ENCODE measurements at regions not wholly inside any gene's neighbourhood (a gene's known extent, or its start where the extent isn't known, plus 50 kb on each side); places are given as distances from the start of the nearest gene placed in this dataset.
A peak's percentile ranks its signal among the peaks of the same experiment; 100 is the strongest.

GRCh38 chr1:19010995-19011844 is 54.7 kb upstream of the IFFO2 start:
- peak overlapping the region; percentile 81 for H4K12ac ChIP-seq (ENCODE audit: low read depth, low read length)
- peak overlapping the region; percentile 68 for H2AFZ ChIP-seq (ENCODE audit: insufficient read depth, low read length, poor library complexity)
- peaks cover 39 to 50% of the 10 kb centered on the region in 2 experiments for H3K4me1 ChIP-seq (ENCODE audit: control insufficient read depth in 1 of 2, insufficient read depth in 2 of 2, low read length in 2 of 2)
- WGBS (ENCODE audit: extremely low coverage, insufficient coverage, insufficient read length), result no CpG with 5 or more reads among the region's 22 CpGs
- H3K36me3 ChIP-seq (ENCODE audit: control insufficient read depth in 1 of 2, insufficient read depth in 2 of 2, low read length in 2 of 2), result no peaks in the 10 kb centered on the region
- peak overlapping the region; percentile 98 for H2BK12ac ChIP-seq (ENCODE audit: low read length)
- peaks cover 34% of the 10 kb centered on the region for H3K79me1 ChIP-seq (ENCODE audit: low read length)
- no peak overlapping the region for H3K9ac ChIP-seq (ENCODE audit: low read length)
- H3K27me3 ChIP-seq (ENCODE audit: insufficient read depth, low read length), result no peaks in the 10 kb centered on the region
- H3K23ac ChIP-seq (ENCODE audit: low read length), result no peak overlapping the region
- DNase-seq, result peak; percentile 96 to 99
- H3K79me2 ChIP-seq (ENCODE audit: control insufficient read depth, insufficient read depth, low read length, poor library complexity), result peaks cover 10% of the 10 kb centered on the region
- H2BK5ac ChIP-seq (ENCODE audit: low read depth, low read length, poor library complexity), result peak overlapping the region; percentile 98
- H3K27ac ChIP-seq (ENCODE audit: low read depth, low read length), result peak overlapping the region; percentile 99
- peak overlapping the region; percentile 95 for H4K8ac ChIP-seq (ENCODE audit: low read depth, low read length)
- peak overlapping the region; percentile 98 for H2BK120ac ChIP-seq (ENCODE audit: insufficient read depth, low read length, poor library complexity)
- H3K4ac ChIP-seq (ENCODE audit: low read depth, low read length), result peak overlapping the region; percentile 91
- peak overlapping the region; percentile 88 for H2AK5ac ChIP-seq (ENCODE audit: low read length)
- no peaks in the 10 kb centered on the region for H3K9me3 ChIP-seq (ENCODE audit: insufficient read depth, low read depth, low read length)
- peak overlapping the region; percentile 98 for H3K14ac ChIP-seq (ENCODE audit: low read length)
- peak overlapping the region; percentile 99 for H4K91ac ChIP-seq (ENCODE audit: low read depth, low read length)
- H3K4me2 ChIP-seq (ENCODE audit: low read length), result peak overlapping the region; percentile 35
- peak overlapping the region; percentile 91 for H3K18ac ChIP-seq (ENCODE audit: low read length)
- H3K4me3 ChIP-seq (ENCODE audit: low read depth, low read length), result no peak overlapping the region

GRCh38 chr1:19010503-19010902 is 54.0 kb upstream of the IFFO2 start:
- Histone ChIP-seq H4K12ac (ENCODE audit: low read depth, low read length) (peak overlapping the region; percentile 81), H3K27ac (ENCODE audit: low read depth, low read length) (peak overlapping the region; percentile 99), H2BK120ac (ENCODE audit: insufficient read depth, low read length, poor library complexity) (peak overlapping the region; percentile 98), H2AK5ac (ENCODE audit: low read length) (peak overlapping the region; percentile 88), H2BK5ac (ENCODE audit: low read depth, low read length, poor library complexity) (peak overlapping the region; percentile 98), H3K4me3 (ENCODE audit: low read depth, low read length) (no peak overlapping the region), H3K9ac (ENCODE audit: low read length) (no peak overlapping the region), H3K79me2 (ENCODE audit: control insufficient read depth, insufficient read depth, low read length, poor library complexity) (peaks cover 10% of the 10 kb centered on the region), H3K36me3 (ENCODE audit: control insufficient read depth in 1 of 2, insufficient read depth in 2 of 2, low read length in 2 of 2) (no peaks in the 10 kb centered on the region), H2AFZ (ENCODE audit: insufficient read depth, low read length, poor library complexity) (peak overlapping the region; percentile 68), H3K18ac (ENCODE audit: low read length) (peak overlapping the region; percentile 91), H3K27me3 (ENCODE audit: insufficient read depth, low read length) (no peaks in the 10 kb centered on the region), H3K4me1 (ENCODE audit: control insufficient read depth in 1 of 2, insufficient read depth in 2 of 2, low read length in 2 of 2) (peaks cover 39 to 53% of the 10 kb centered on the region in 2 experiments), H4K91ac (ENCODE audit: low read depth, low read length) (peak overlapping the region; percentile 99), H3K79me1 (ENCODE audit: low read length) (peaks cover 34% of the 10 kb centered on the region), H4K8ac (ENCODE audit: low read depth, low read length) (peak overlapping the region; percentile 95), H3K9me3 (ENCODE audit: insufficient read depth, low read depth, low read length) (no peaks in the 10 kb centered on the region), H3K14ac (ENCODE audit: low read length) (peak overlapping the region; percentile 98), H3K4me2 (ENCODE audit: low read length) (peak overlapping the region; percentile 35), H3K23ac (ENCODE audit: low read length) (no peak overlapping the region), H3K4ac (ENCODE audit: low read depth, low read length) (peak overlapping the region; percentile 91), H2BK12ac (ENCODE audit: low read length) (peak overlapping the region; percentile 98)
- peak; percentile 53 to 64 for DNase-seq
- no CpG with 5 or more reads among the region's 4 CpGs for WGBS (ENCODE audit: extremely low coverage, insufficient coverage, insufficient read length)

- Histone ChIP-seq H4K8ac (ENCODE audit: low read depth, low read length) (peak overlapping the region; percentile 95), H3K23ac (ENCODE audit: low read length) (no peak overlapping the region), H3K4me1 (ENCODE audit: control insufficient read depth in 1 of 2, insufficient read depth in 2 of 2, low read length in 2 of 2) (peaks cover 39 to 53% of the 10 kb centered on the region in 2 experiments), H2AK5ac (ENCODE audit: low read length) (peak overlapping the region; percentile 88), H4K91ac (ENCODE audit: low read depth, low read length) (peak overlapping the region; percentile 99), H2BK120ac (ENCODE audit: insufficient read depth, low read length, poor library complexity) (peak overlapping the region; percentile 98), H3K14ac (ENCODE audit: low read length) (peak overlapping the region; percentile 98), H2BK5ac (ENCODE audit: low read depth, low read length, poor library complexity) (peak overlapping the region; percentile 98), H2AFZ (ENCODE audit: insufficient read depth, low read length, poor library complexity) (no peak overlapping the region), H3K9ac (ENCODE audit: low read length) (no peak overlapping the region), H3K36me3 (ENCODE audit: control insufficient read depth in 1 of 2, insufficient read depth in 2 of 2, low read length in 2 of 2) (no peaks in the 10 kb centered on the region), H3K27ac (ENCODE audit: low read depth, low read length) (peak overlapping the region; percentile 99), H3K9me3 (ENCODE audit: insufficient read depth, low read depth, low read length) (no peaks in the 10 kb centered on the region), H2BK12ac (ENCODE audit: low read length) (peak overlapping the region; percentile 98), H3K79me1 (ENCODE audit: low read length) (peaks cover 34% of the 10 kb centered on the region), H4K12ac (ENCODE audit: low read depth, low read length) (peak overlapping the region; percentile 81), H3K4me2 (ENCODE audit: low read length) (peak overlapping the region; percentile 35), H3K4ac (ENCODE audit: low read depth, low read length) (peak overlapping the region; percentile 91), H3K18ac (ENCODE audit: low read length) (peak overlapping the region; percentile 91), H3K27me3 (ENCODE audit: insufficient read depth, low read length) (no peaks in the 10 kb centered on the region), H3K4me3 (ENCODE audit: low read depth, low read length) (no peak overlapping the region), H3K79me2 (ENCODE audit: control insufficient read depth, insufficient read depth, low read length, poor library complexity) (peaks cover 10% of the 10 kb centered on the region)
- WGBS (ENCODE audit: extremely low coverage, insufficient coverage, insufficient read length), result no CpG with 5 or more reads among the region's 8 CpGs
- peak; percentile 95 to 96 for DNase-seq
Observed at GRCh38 chr1:19009882-19010321, 53.4 kb upstream of the IFFO2 start.

GRCh38 chr1:19009126-19009881 is 52.8 kb upstream of the IFFO2 start:
- Histone ChIP-seq H2BK12ac (ENCODE audit: low read length) (peak overlapping the region; percentile 93), H3K14ac (ENCODE audit: low read length) (peak overlapping the region; percentile 69), H3K79me2 (ENCODE audit: control insufficient read depth, insufficient read depth, low read length, poor library complexity) (peaks cover 10% of the 10 kb centered on the region), H2BK120ac (ENCODE audit: insufficient read depth, low read length, poor library complexity) (peak overlapping the region; percentile 79), H3K4me2 (ENCODE audit: low read length) (no peak overlapping the region), H3K27me3 (ENCODE audit: insufficient read depth, low read length) (no peaks in the 10 kb centered on the region), H3K27ac (ENCODE audit: low read depth, low read length) (peak overlapping the region; percentile 99), H2AFZ (ENCODE audit: insufficient read depth, low read length, poor library complexity) (no peak overlapping the region), H3K36me3 (ENCODE audit: control insufficient read depth in 1 of 2, insufficient read depth in 2 of 2, low read length in 2 of 2) (no peaks in the 10 kb centered on the region), H2BK5ac (ENCODE audit: low read depth, low read length, poor library complexity) (peak overlapping the region; percentile 84), H3K4me3 (ENCODE audit: low read depth, low read length) (no peak overlapping the region), H3K9me3 (ENCODE audit: insufficient read depth, low read depth, low read length) (no peaks in the 10 kb centered on the region), H2AK5ac (ENCODE audit: low read length) (peak overlapping the region; percentile 0), H3K4me1 (ENCODE audit: control insufficient read depth in 1 of 2, insufficient read depth in 2 of 2, low read length in 2 of 2) (peaks cover 39 to 52% of the 10 kb centered on the region in 2 experiments), H4K8ac (ENCODE audit: low read depth, low read length) (peak overlapping the region; percentile 32), H3K18ac (ENCODE audit: low read length) (peak overlapping the region; percentile 34), H3K23ac (ENCODE audit: low read length) (no peak overlapping the region), H3K79me1 (ENCODE audit: low read length) (peaks cover 34% of the 10 kb centered on the region), H3K9ac (ENCODE audit: low read length) (no peak overlapping the region), H3K4ac (ENCODE audit: low read depth, low read length) (peak overlapping the region; percentile 46), H4K12ac (ENCODE audit: low read depth, low read length) (no peak overlapping the region), H4K91ac (ENCODE audit: low read depth, low read length) (peak overlapping the region; percentile 78)
- no peak for DNase-seq
- WGBS (ENCODE audit: extremely low coverage, insufficient coverage, insufficient read length), result no CpG with 5 or more reads among the region's 17 CpGs
